ENCODE measurements at regions not wholly inside any gene's neighbourhood (a gene's known extent, or its start where the extent isn't known, plus 50 kb on each side); places are given as distances from the start of the nearest gene placed in this dataset.

- TF ChIP-seq CTCF (IDR thresholded peaks at IDR 0.05; ENCODE audit: low read length) (no peak), EZH2 (IDR thresholded peaks at IDR 0.05; ENCODE audit: borderline replicate concordance, low read length) (no peak)
Observed at GRCh38 chr14:82720431-82720830, 1186.8 kb upstream of the SEL1L start.
